GM12873 (cell line): ENCODE measurements at regions not wholly inside any gene's neighbourhood (a gene's known extent, or its start where the extent isn't known, plus 50 kb on each side); places are given as distances from the start of the nearest gene placed in this dataset.

Experiments used
- TF ChIP-seq, protein P1 (sequence below): IDR thresholded peaks from 2 replicates; pipeline ENCODE4 v1.5.1; 2012; ENCODE audit warnings: low read depth, mild to moderate bottlenecking, moderate library complexity, low read length, control low read depth; ENCODE audit not compliant: insufficient read depth; ENCODE audit errors: missing control alignments

- TF ChIP-seq, protein P1, sequence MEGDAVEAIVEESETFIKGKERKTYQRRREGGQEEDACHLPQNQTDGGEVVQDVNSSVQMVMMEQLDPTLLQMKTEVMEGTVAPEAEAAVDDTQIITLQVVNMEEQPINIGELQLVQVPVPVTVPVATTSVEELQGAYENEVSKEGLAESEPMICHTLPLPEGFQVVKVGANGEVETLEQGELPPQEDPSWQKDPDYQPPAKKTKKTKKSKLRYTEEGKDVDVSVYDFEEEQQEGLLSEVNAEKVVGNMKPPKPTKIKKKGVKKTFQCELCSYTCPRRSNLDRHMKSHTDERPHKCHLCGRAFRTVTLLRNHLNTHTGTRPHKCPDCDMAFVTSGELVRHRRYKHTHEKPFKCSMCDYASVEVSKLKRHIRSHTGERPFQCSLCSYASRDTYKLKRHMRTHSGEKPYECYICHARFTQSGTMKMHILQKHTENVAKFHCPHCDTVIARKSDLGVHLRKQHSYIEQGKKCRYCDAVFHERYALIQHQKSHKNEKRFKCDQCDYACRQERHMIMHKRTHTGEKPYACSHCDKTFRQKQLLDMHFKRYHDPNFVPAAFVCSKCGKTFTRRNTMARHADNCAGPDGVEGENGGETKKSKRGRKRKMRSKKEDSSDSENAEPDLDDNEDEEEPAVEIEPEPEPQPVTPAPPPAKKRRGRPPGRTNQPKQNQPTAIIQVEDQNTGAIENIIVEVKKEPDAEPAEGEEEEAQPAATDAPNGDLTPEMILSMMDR, result no peak
Observed at GRCh38 chr13:82374719-82375118, 1507.6 kb downstream of the SLITRK1 start.

- TF ChIP-seq, protein P1, result no peak
Observed at GRCh38 chr13:82370316-82370715, 1512.0 kb downstream of the SLITRK1 start.

DNA sequence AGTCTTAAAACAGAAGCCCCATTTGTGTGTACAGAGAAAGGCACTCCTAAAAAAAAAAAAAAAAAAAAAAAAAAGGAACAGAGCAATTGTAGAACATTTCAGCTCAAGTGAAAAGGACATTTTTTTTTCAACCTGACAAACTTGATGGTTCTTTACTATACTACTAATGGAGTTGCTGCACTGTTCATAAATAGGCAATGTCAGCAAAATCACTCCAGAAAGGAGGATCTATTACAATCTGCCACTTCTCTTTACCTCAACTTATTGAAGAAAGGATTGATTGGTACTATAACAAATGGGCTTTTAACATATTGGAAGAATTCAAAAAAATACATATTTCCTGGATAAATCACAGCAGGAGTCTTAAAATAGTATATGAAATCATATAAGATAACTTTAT, 1517.7 kb downstream of the SLITRK1 start:
- TF ChIP-seq, protein P1, result no peak

GRCh38 chr13:82358284-82358683, 1524.0 kb downstream of the SLITRK1 start:
- TF ChIP-seq, protein P1, result no peak

- TF ChIP-seq, protein P1, result no peak
Observed at GRCh38 chr13:82356667-82357410, 1525.4 kb downstream of the SLITRK1 start.

DNA sequence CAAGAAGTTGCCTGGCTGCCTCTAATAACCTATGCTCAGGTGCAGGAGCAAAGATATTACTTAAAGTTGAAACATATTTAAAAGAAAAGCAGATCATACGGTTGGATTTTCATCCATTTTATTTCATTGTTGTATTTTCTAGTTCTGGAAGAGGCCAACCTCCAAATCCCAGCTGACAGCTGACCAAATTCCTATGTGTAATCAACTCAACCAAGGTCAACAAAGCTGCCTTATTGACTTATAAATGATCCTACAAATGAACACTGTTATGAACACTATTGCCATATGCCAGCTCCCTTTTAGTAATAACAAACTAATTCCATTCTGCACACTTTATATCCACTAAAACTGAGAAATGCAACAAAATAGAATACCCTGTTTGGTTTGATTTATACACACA, 1537.4 kb downstream of the SLITRK1 start:
- TF ChIP-seq, protein P1, result no peak

- TF ChIP-seq, protein P1, result no peak
Observed at GRCh38 chr13:82341116-82341515, 1541.2 kb downstream of the SLITRK1 start.
